Endothelial cell of umbilical vein (primary cell): ENCODE measurements at regions not wholly inside any gene's neighbourhood (a gene's known extent, or its start where the extent isn't known, plus 50 kb on each side); places are given as distances from the start of the nearest gene placed in this dataset.

Experiments used
- BruUV-seq: library from RNA; stranded (reverse); fragments of 400-500 nt; replicated peaks from 2 replicates; lab custom pipeline; 2021; lab: Mats Ljungman, UMichigan
- CTCF ChIA-PET: fragments of 300-600, 350-600 bp; sonication (Branson Sonifier 250); formaldehyde crosslinking; loops from one replicate; lab custom pipeline; 2021; ENCODE audit warnings: antibody characterized with exemption, inconsistent platforms; lab: Charles Lee
- POLR2A ChIA-PET: fragments of 300-600, 350-600 bp; sonication (Branson Sonifier 250); formaldehyde crosslinking; loops from one replicate; lab custom pipeline; 2021; ENCODE audit warnings: antibody characterized with exemption, inconsistent platforms; lab: Charles Lee
- DNase-seq: peaks from one replicate; pipeline ENCODE4 v3.0.0-alpha.2; 2011; ENCODE audit warnings: low read depth, low spot score
- FAIRE-seq: peaks from 2 replicates; lab custom pipeline; 2011; peaks lifted over from hg19 to GRCh38; lab: Jason Lieb, UNC
- H2AFZ ChIP-seq: 2 replicates; pipeline ENCODE4 v1.6.0; 2012; ENCODE audit warnings: low read depth, low read length, control low read depth, inconsistent platforms
- H3K27ac ChIP-seq: 2 replicates; pipeline ENCODE4 v1.5.1; 2011; ENCODE audit warnings: low read depth, mild to moderate bottlenecking, control low read depth, low read length, moderate library complexity; ENCODE audit not compliant: insufficient read depth
- H3K27me3 ChIP-seq, 2 experiments: 2 replicates each; pipeline versions ENCODE4 v1.6.0 to v1.6.1; 2011; ENCODE audit warnings: low read length in 2 of 2, mixed read lengths in 1 of 2; ENCODE audit not compliant: control insufficient read depth in 2 of 2, insufficient read depth in 2 of 2
- H3K36me3 ChIP-seq, 2 experiments: 2 replicates in 1 of 2; 3 replicates in 1 of 2; pipeline ENCODE4 v1.5.1; 2011; ENCODE audit warnings: low read length in 2 of 2, mild to moderate bottlenecking in 1 of 2, moderate library complexity in 1 of 2; ENCODE audit not compliant: control insufficient read depth in 2 of 2, insufficient read depth in 2 of 2; ENCODE audit errors: extremely low read depth in 1 of 2
- H3K4me1 ChIP-seq: 3 replicates; pipeline ENCODE4 v1.5.1; 2011; ENCODE audit warnings: mild to moderate bottlenecking, low read length; ENCODE audit not compliant: control insufficient read depth, insufficient read depth; ENCODE audit errors: extremely low read depth
- H3K4me2 ChIP-seq: 2 replicates; pipeline ENCODE4 v1.6.1; 2011; ENCODE audit warnings: low read length, control low read depth, mixed read lengths; ENCODE audit not compliant: insufficient read depth
- H3K4me3 ChIP-seq, 3 experiments: fragments of 200-600 bp in 1 of 3; sonication (generic), shearing (Covaris generic) in 1 of 3; replicated peaks in 1 of 3; 2 replicates each; pipeline ENCODE4 v1.5.1; 2011 to 2016; ENCODE audit warnings: control low read depth in 3 of 3, low read length in 3 of 3, mild to moderate bottlenecking in 2 of 3, inconsistent platforms in 1 of 3, low read depth in 1 of 3, moderate library complexity in 1 of 3; ENCODE audit not compliant: insufficient read depth in 1 of 3
- H3K79me2 ChIP-seq: 2 replicates; pipeline ENCODE4 v1.6.0; 2012; ENCODE audit warnings: low read length, inconsistent platforms; ENCODE audit not compliant: control insufficient read depth, insufficient read depth
- H3K9ac ChIP-seq: replicated peaks from 2 replicates; pipeline ENCODE3; 2011; ENCODE audit warnings: low read length, control low read depth; ENCODE audit not compliant: insufficient read depth; ENCODE audit errors: extremely low read depth
- H3K9me1 ChIP-seq: replicated peaks from 3 replicates; pipeline ENCODE4 v1.6.0; 2011; ENCODE audit warnings: mild to moderate bottlenecking, low read length; ENCODE audit not compliant: control insufficient read depth, insufficient read depth; ENCODE audit errors: extremely low read depth
- H3K9me3 ChIP-seq: replicated peaks from 2 replicates; pipeline ENCODE4 v1.5.1; 2012; ENCODE audit warnings: low read length, inconsistent platforms; ENCODE audit not compliant: control insufficient read depth, insufficient read depth
- H4K20me1 ChIP-seq: replicated peaks from 2 replicates; pipeline ENCODE3; 2011; ENCODE audit warnings: mild to moderate bottlenecking, low read length; ENCODE audit not compliant: control insufficient read depth, insufficient read depth; ENCODE audit errors: extremely low read depth
- CTCF ChIP-seq, 2 donors: IDR thresholded peaks; 1 replicate in 1 of 2; 2 replicates in 1 of 2; pipeline ENCODE4 v1.5.1; 2011; ENCODE audit warnings: low read length in 2 of 2, mild to moderate bottlenecking in 2 of 2, moderate library complexity in 2 of 2, control low read depth in 1 of 2, inconsistent platforms in 1 of 2, low read depth in 1 of 2; ENCODE audit not compliant: insufficient read depth in 1 of 2; ENCODE audit errors: extremely low read depth in 1 of 2
- EZH2 ChIP-seq: IDR thresholded peaks from 2 replicates; pipeline ENCODE4 v1.6.1; 2012; ENCODE audit warnings: borderline replicate concordance, low read depth, mild to moderate bottlenecking, moderate library complexity, low read length, inconsistent platforms; ENCODE audit not compliant: severe bottlenecking
- FOS ChIP-seq: IDR thresholded peaks from 2 replicates; pipeline ENCODE4 v1.6.1; 2011; ENCODE audit warnings: mild to moderate bottlenecking, low read length, moderate library complexity, borderline replicate concordance; ENCODE audit not compliant: insufficient read depth
- GATA2 ChIP-seq: IDR thresholded peaks from 2 replicates; pipeline ENCODE4 v1.7.0; 2011; ENCODE audit warnings: low read depth, mild to moderate bottlenecking, moderate library complexity, mixed read lengths, low read length; ENCODE audit not compliant: insufficient read length, insufficient read depth
- JUN ChIP-seq: IDR thresholded peaks from 2 replicates; pipeline ENCODE4 v1.6.1; 2011; ENCODE audit warnings: borderline replicate concordance, low read depth; ENCODE audit not compliant: insufficient read length, insufficient read depth
- MAX ChIP-seq: IDR thresholded peaks from 2 replicates; pipeline ENCODE4 v1.6.1; 2011; ENCODE audit not compliant: insufficient read depth, insufficient read length
- MYC ChIP-seq: IDR thresholded peaks from one replicate; pipeline ENCODE4 v1.6.1; 2011; ENCODE audit warnings: mild to moderate bottlenecking, low read depth, low read length
- POLR2A ChIP-seq: IDR thresholded peaks from 2 replicates; pipeline ENCODE4 v1.6.1; 2012; ENCODE audit warnings: low read depth, mild to moderate bottlenecking, control low read depth, low read length
- POLR2AphosphoS5 ChIP-seq: IDR thresholded peaks from 2 replicates; pipeline ENCODE4 v1.6.1; 2012; ENCODE audit warnings: low read depth, mild to moderate bottlenecking, control low read depth, low read length, moderate library complexity; ENCODE audit not compliant: insufficient read depth
- dilution Hi-C: fragments of 300-500 bp; cut with MboI; formaldehyde crosslinking; loops from one replicate; pipeline ENCODE4 v1.15.0; 2019; ENCODE audit warnings: low sequenced_read_pairs; ENCODE audit not compliant: extremely low pct_ligation_motif_present
- intact Hi-C: fragments of 100-400 bp; cut with micrococcal nuclease; formaldehyde crosslinking; loops from one replicate; pipeline ENCODE4 v1.10.0; 2022

DNA sequence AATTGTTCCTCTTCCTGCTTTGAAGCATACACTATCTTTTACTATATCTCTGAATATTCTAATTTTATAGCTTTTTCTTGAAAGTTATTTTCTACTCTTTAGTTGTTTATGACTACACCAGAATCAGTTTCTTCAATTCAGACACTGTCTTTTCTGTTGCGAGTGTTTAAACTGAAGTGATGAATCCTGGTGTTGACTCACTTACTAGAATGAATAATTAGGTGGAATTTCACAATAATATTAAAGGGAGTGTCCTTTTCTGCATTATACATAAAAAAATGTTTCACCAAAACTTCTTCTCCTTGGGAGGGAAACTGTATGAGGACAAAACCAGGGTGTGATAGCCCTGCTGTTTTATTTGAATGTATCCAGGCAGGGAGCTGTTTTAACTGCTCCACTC, 1383.1 kb downstream of the C4orf33 start:
- Histone ChIP-seq H3K9me1 (no peaks in the 10 kb centered on the region), H3K36me3 (no peaks in the 10 kb centered on the region), H4K20me1 (no peaks in the 10 kb centered on the region), H3K27ac (no peak overlapping the region), H3K4me3 (no peak overlapping the region), H3K27me3 (no peaks in the 10 kb centered on the region), H2AFZ (no peak overlapping the region), H3K9ac (no peak overlapping the region), H3K4me1 (no peaks in the 10 kb centered on the region), H3K4me2 (no peak overlapping the region), H3K79me2 (no peaks in the 10 kb centered on the region), H3K9me3 (no peaks in the 10 kb centered on the region)
- POLR2A ChIA-PET: no interaction called here
- intact Hi-C loops: no loop called here
- DNase-seq (no peak), FAIRE-seq (no peak)
- dilution Hi-C loops: no loop called here
- CTCF ChIA-PET: interaction anchor here (1.1 to 1.6 kb wide), 2 partner anchors 10 to 20 kb away, joined by 3 read pairs; no protein-coding TSS in a partner anchor
- BruUV-seq: no TSS peak
- TF ChIP-seq JUN (no peak), GATA2 (no peak), MYC (no peak), MAX (no peak), POLR2AphosphoS5 (no peak), EZH2 (no peak), POLR2A (no peak), FOS (no peak), CTCF (IDR thresholded peaks at IDR 0.05; ENCODE audit: extremely low read depth in 1 of 2, insufficient read depth in 1 of 2, low read depth in 1 of 2, low read length in 2 of 2) (no peak)
